Bronchial epithelial cell (primary cell): ENCODE measurements at regions not wholly inside any gene's neighbourhood (a gene's known extent, or its start where the extent isn't known, plus 50 kb on each side); places are given as distances from the start of the nearest gene placed in this dataset.
A peak's percentile ranks its signal among the peaks of the same experiment; 100 is the strongest.

Experiments used
- DNase-seq: peaks from one replicate; pipeline ENCODE4 v3.0.0-alpha.2; 2010; ENCODE audit warnings: low read depth
- FAIRE-seq: peaks from 2 replicates; lab custom pipeline; 2011; peaks lifted over from hg19 to GRCh38; lab: Jason Lieb, UNC
- H3K27me3 ChIP-seq: 2 replicates; pipeline ENCODE4 v1.5.1; 2011; ENCODE audit warnings: low read length; ENCODE audit not compliant: control insufficient read depth, insufficient read depth
- H3K36me3 ChIP-seq: 2 replicates; pipeline ENCODE4 v1.5.1; 2011; ENCODE audit warnings: low read length; ENCODE audit not compliant: control insufficient read depth, insufficient read depth
- H3K4me3 ChIP-seq: 2 replicates; pipeline ENCODE4 v1.5.1; 2011; ENCODE audit warnings: mild to moderate bottlenecking, low read depth, low read length, control low read depth
- TF ChIP-seq, protein P1 (sequence below): IDR thresholded peaks from 2 replicates; pipeline ENCODE4 v1.5.1; 2011; ENCODE audit warnings: mild to moderate bottlenecking, moderate library complexity, low read length, control low read depth, inconsistent platforms; ENCODE audit not compliant: insufficient read depth, severe bottlenecking

DNA sequence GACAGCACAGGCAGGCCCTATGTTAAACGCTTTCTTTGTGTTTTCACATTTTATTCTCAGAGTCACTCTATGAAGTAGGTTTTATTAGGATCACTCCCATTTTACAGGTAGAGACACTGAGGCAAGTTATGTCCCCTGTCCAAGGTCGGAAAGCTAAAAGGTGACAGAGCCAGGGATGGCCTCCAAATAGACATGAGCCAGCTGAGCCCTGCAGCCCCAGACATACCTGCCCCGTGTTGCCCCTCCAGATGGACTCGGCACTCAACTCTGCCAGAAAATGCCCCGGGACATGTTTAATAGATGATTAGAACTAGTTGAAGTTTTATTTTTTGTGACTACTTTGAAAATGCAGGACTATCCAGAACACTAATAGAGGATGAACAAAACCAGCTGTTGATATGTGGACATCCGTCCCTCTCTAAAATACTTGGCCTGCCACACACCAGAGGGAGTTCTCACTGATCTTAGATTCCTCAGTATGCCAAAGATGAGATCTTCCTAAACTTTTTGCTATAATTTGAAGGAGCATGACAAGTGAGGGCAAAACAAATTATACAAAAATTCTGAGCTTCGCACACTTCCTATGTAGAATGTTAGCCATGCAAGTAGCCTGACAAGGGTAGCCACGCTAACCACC is 258.6 kb upstream of the ADAMTS16 start:
- Histone ChIP-seq H3K27me3 (no peaks in the 10 kb centered on the region), H3K36me3 (no peaks in the 10 kb centered on the region), H3K4me3 (no peak overlapping the region)
- no peak for DNase-seq
- TF ChIP-seq, protein P1, sequence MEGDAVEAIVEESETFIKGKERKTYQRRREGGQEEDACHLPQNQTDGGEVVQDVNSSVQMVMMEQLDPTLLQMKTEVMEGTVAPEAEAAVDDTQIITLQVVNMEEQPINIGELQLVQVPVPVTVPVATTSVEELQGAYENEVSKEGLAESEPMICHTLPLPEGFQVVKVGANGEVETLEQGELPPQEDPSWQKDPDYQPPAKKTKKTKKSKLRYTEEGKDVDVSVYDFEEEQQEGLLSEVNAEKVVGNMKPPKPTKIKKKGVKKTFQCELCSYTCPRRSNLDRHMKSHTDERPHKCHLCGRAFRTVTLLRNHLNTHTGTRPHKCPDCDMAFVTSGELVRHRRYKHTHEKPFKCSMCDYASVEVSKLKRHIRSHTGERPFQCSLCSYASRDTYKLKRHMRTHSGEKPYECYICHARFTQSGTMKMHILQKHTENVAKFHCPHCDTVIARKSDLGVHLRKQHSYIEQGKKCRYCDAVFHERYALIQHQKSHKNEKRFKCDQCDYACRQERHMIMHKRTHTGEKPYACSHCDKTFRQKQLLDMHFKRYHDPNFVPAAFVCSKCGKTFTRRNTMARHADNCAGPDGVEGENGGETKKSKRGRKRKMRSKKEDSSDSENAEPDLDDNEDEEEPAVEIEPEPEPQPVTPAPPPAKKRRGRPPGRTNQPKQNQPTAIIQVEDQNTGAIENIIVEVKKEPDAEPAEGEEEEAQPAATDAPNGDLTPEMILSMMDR: no peak
- no peak for FAIRE-seq

DNA sequence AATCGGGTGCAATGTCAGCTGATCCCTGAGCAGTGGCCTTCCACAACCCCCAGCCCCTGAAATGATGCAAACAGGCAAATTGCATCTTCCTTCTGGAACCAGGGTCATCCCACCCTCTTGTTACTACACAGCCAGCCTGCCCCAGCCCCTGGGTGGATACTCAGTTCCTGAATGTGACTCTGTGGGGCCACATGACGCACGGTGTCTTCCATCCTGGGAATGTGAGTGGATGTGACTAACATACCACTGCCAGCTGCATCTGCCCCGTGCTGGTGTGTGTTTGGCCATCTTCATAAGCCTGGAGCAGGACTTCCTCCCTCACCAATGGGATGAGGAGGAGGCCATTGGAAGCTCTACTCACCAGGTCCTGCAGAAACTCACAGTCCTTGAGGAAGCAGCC is 257.9 kb upstream of the ADAMTS16 start:
- FAIRE-seq: peak; percentile 79
- Histone ChIP-seq H3K4me3 (no peak overlapping the region), H3K27me3 (no peaks in the 10 kb centered on the region), H3K36me3 (no peaks in the 10 kb centered on the region)
- DNase-seq: no peak
- TF ChIP-seq, protein P1: no peak

- no peaks in the 10 kb centered on the region for H3K27me3 ChIP-seq
- no peak for DNase-seq
- H3K4me3 ChIP-seq: no peak overlapping the region
- FAIRE-seq: no peak
- TF ChIP-seq, protein P1: no peak
- no peaks in the 10 kb centered on the region for H3K36me3 ChIP-seq
These were observed 256.8 kb upstream of the ADAMTS16 start for GRCh38 chr5:4883360-4883759.

GRCh38 chr5:4893063-4893744 is 246.9 kb upstream of the ADAMTS16 start:
- no peak overlapping the region for H3K4me3 ChIP-seq
- FAIRE-seq: no peak
- TF ChIP-seq, protein P1: no peak
- no peaks in the 10 kb centered on the region for H3K36me3 ChIP-seq
- no peaks in the 10 kb centered on the region for H3K27me3 ChIP-seq
- DNase-seq: no peak

DNA sequence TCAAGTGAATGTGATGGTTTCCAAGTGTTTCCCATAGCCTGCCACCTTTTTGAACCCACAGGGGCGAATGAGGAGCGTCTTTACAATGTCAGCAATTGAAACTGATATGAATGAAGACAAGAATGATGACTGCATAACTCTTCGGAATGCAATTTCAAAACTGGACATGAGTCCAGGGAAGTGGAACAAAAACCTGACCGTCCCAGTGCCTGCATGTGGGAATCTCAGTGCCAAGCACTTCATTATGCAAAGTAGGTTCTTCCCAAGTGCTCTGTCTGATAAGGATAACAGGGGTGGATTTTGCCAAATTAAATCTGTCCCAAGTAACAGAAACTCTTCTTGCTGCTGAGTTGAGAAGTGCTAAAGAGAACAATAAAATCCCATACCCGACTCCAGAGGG is 243.8 kb upstream of the ADAMTS16 start:
- FAIRE-seq (peak; percentile 7), DNase-seq (no peak)
- TF ChIP-seq, protein P1: no peak
- Histone ChIP-seq H3K4me3 (no peak overlapping the region), H3K36me3 (no peaks in the 10 kb centered on the region), H3K27me3 (no peaks in the 10 kb centered on the region)
